OCI-LY1 (cell line): ENCODE measurements at regions not wholly inside any gene's neighbourhood (a gene's known extent, or its start where the extent isn't known, plus 50 kb on each side); places are given as distances from the start of the nearest gene placed in this dataset.

ENCODE experiments used
- H2AFZ ChIP-seq: fragments of 200-600 bp; sonication (generic), shearing (Covaris generic); 2 replicates; pipeline ENCODE4 v1.6.0; 2014; ENCODE audit warnings: antibody characterized with exemption, mild to moderate bottlenecking, low read length
- H3F3A ChIP-seq: fragments of 200-600 bp; sonication (generic), shearing (Covaris generic); 2 replicates; pipeline ENCODE4 v1.6.0; 2014; ENCODE audit warnings: mild to moderate bottlenecking, antibody characterized with exemption, low read length, moderate library complexity; ENCODE audit not compliant: insufficient read depth
- H3K27ac ChIP-seq: fragments of 200-600 bp; sonication (generic); 2 replicates; pipeline ENCODE4 v1.5.1; 2014; ENCODE audit warnings: low read length, mixed run types, mild to moderate bottlenecking, low read depth; ENCODE audit not compliant: poor library complexity, severe bottlenecking
- H3K27me3 ChIP-seq: fragments of 200-600 bp; sonication (generic); 2 replicates; pipeline ENCODE4 v1.6.0; 2014; ENCODE audit warnings: antibody characterized with exemption, mild to moderate bottlenecking, low read length, moderate library complexity; ENCODE audit not compliant: insufficient read depth
- H3K36me3 ChIP-seq: fragments of 200-600 bp; sonication (generic); 2 replicates; pipeline ENCODE4 v1.6.1; 2014; ENCODE audit warnings: mild to moderate bottlenecking, antibody characterized with exemption, low read length, moderate library complexity, mixed read lengths; ENCODE audit not compliant: insufficient read depth
- H3K4me1 ChIP-seq: fragments of 200-600 bp; sonication (generic); 2 replicates; pipeline ENCODE4 v1.5.1; 2014; ENCODE audit warnings: mild to moderate bottlenecking, low read length, moderate library complexity; ENCODE audit not compliant: insufficient read depth, severe bottlenecking
- H3K4me2 ChIP-seq: fragments of 200-600 bp; sonication (generic), shearing (Covaris generic); 2 replicates; pipeline ENCODE4 v1.6.1; 2014; ENCODE audit warnings: low read length
- H3K4me3 ChIP-seq: fragments of 200-600 bp; sonication (generic); 2 replicates; pipeline ENCODE4 v1.5.1; 2014; ENCODE audit warnings: low read length, low read depth, mild to moderate bottlenecking, mixed read lengths; ENCODE audit not compliant: poor library complexity, severe bottlenecking
- H3K79me2 ChIP-seq: fragments of 200-600 bp; shearing (Covaris generic); 2 replicates; pipeline ENCODE4 v1.6.1; 2016; ENCODE audit warnings: mixed run types, low read length, mixed read lengths; ENCODE audit not compliant: insufficient read depth
- H3K9ac ChIP-seq: fragments of 200-600 bp; sonication (generic), shearing (Covaris generic); 2 replicates; pipeline ENCODE4 v1.6.1; 2014; ENCODE audit warnings: mild to moderate bottlenecking, low read length, mixed read lengths
- H3K9me2 ChIP-seq: fragments of 200-600 bp; sonication (generic), shearing (Covaris generic); 2 replicates; pipeline ENCODE4 v1.6.1; 2014; ENCODE audit warnings: low read depth, mild to moderate bottlenecking, low read length, mixed read lengths
- H3K9me3 ChIP-seq: fragments of 200-600 bp; shearing (Covaris generic); 2 replicates; pipeline ENCODE4 v1.6.1; 2014; ENCODE audit warnings: low read length, mixed read lengths
- H4K20me1 ChIP-seq: fragments of 200-600 bp; sonication (generic), shearing (Covaris generic); 2 replicates; pipeline ENCODE4 v1.6.0; 2016; ENCODE audit warnings: mild to moderate bottlenecking, low read length; ENCODE audit not compliant: insufficient read depth
- CTCF ChIP-seq: fragments of 200-600 bp; sonication (generic), shearing (Covaris generic); IDR thresholded peaks from 2 replicates; pipeline ENCODE4 v1.5.1; 2017; ENCODE audit warnings: mild to moderate bottlenecking, antibody characterized with exemption, low read length, moderate library complexity, mixed read lengths
- EZH2 ChIP-seq: fragments of 200-600 bp; sonication (generic), shearing (Covaris generic); IDR thresholded peaks from 2 replicates; pipeline ENCODE4 v1.8.0; 2017; ENCODE audit warnings: borderline replicate concordance, mixed run types, mild to moderate bottlenecking, antibody characterized with exemption, low read length, moderate library complexity, mixed read lengths

- H3K4me1 ChIP-seq: no peaks in the 10 kb centered on the region
- no peaks in the 10 kb centered on the region for H3K9me2 ChIP-seq
- no peak overlapping the region for H2AFZ ChIP-seq
- H4K20me1 ChIP-seq: no peaks in the 10 kb centered on the region
- TF ChIP-seq CTCF: no peak
- TF ChIP-seq EZH2: no peak
- H3K27ac ChIP-seq: no peak overlapping the region
- no peaks in the 10 kb centered on the region for H3K27me3 ChIP-seq
- H3K4me2 ChIP-seq: no peak overlapping the region
- no peaks in the 10 kb centered on the region for H3K79me2 ChIP-seq
- H3K9me3 ChIP-seq: no peaks in the 10 kb centered on the region
- H3K4me3 ChIP-seq: no peak overlapping the region
- H3K9ac ChIP-seq: no peak overlapping the region
- no peaks in the 10 kb centered on the region for H3F3A ChIP-seq
- H3K36me3 ChIP-seq: no peaks in the 10 kb centered on the region
These were observed 148.8 kb upstream of the ATP10A start for GRCh38 chr15:26011916-26012315.

GRCh38 chr15:26007151-26007550, 144.0 kb upstream of the ATP10A start:
- H3K9me2 ChIP-seq: no peaks in the 10 kb centered on the region
- no peaks in the 10 kb centered on the region for H3K4me1 ChIP-seq
- no peaks in the 10 kb centered on the region for H4K20me1 ChIP-seq
- H3K27me3 ChIP-seq: no peaks in the 10 kb centered on the region
- H3F3A ChIP-seq: no peaks in the 10 kb centered on the region
- H3K9ac ChIP-seq: no peak overlapping the region
- no peak overlapping the region for H2AFZ ChIP-seq
- H3K36me3 ChIP-seq: no peaks in the 10 kb centered on the region
- H3K79me2 ChIP-seq: no peaks in the 10 kb centered on the region
- no peak for TF ChIP-seq CTCF
- TF ChIP-seq EZH2: no peak
- no peak overlapping the region for H3K27ac ChIP-seq
- no peaks in the 10 kb centered on the region for H3K9me3 ChIP-seq
- H3K4me3 ChIP-seq: no peak overlapping the region
- H3K4me2 ChIP-seq: no peak overlapping the region

- Histone ChIP-seq H3K4me1 (no peaks in the 10 kb centered on the region), H3F3A (no peaks in the 10 kb centered on the region), H3K9me3 (no peaks in the 10 kb centered on the region), H3K4me3 (no peak overlapping the region), H3K36me3 (no peaks in the 10 kb centered on the region), H3K27ac (no peak overlapping the region), H2AFZ (no peak overlapping the region), H4K20me1 (no peaks in the 10 kb centered on the region), H3K9me2 (no peaks in the 10 kb centered on the region), H3K79me2 (no peaks in the 10 kb centered on the region), H3K4me2 (no peak overlapping the region), H3K9ac (no peak overlapping the region), H3K27me3 (no peaks in the 10 kb centered on the region)
- no peak for TF ChIP-seq EZH2
These were observed 138.1 kb upstream of the ATP10A start for GRCh38 chr15:26001201-26001600.

GRCh38 chr15:25993506-25993905, 130.4 kb upstream of the ATP10A start:
- Histone ChIP-seq H3K4me2 (no peak overlapping the region), H2AFZ (no peak overlapping the region), H3K9me2 (no peaks in the 10 kb centered on the region), H3K79me2 (no peaks in the 10 kb centered on the region), H3K9me3 (no peaks in the 10 kb centered on the region), H3K9ac (no peak overlapping the region), H3K4me3 (no peak overlapping the region), H3F3A (no peaks in the 10 kb centered on the region), H3K27me3 (no peaks in the 10 kb centered on the region), H3K27ac (no peak overlapping the region), H4K20me1 (no peaks in the 10 kb centered on the region), H3K4me1 (no peaks in the 10 kb centered on the region), H3K36me3 (no peaks in the 10 kb centered on the region)
- TF ChIP-seq EZH2 (no peak), CTCF (no peak)
